B cell (primary cell): ENCODE measurements at regions not wholly inside any gene's neighbourhood (a gene's known extent, or its start where the extent isn't known, plus 50 kb on each side); places are given as distances from the start of the nearest gene placed in this dataset.

Experiments used
- ATAC-seq: fragments of 200-7000 bp; cut with Tn5 transposase; one replicate; pipeline ENCODE4 v1.10.0; 2021; ENCODE audit warnings: low read depth, mild to moderate bottlenecking, moderate number of reproducible peaks, moderate library complexity
- CTCF ChIA-PET: fragments of 350-600 bp; sonication (Branson Sonifier 250); formaldehyde crosslinking; loops from one replicate; lab custom pipeline; 2021; ENCODE audit warnings: antibody characterized with exemption, inconsistent platforms; lab: Charles Lee
- POLR2A ChIA-PET: fragments of 350-600 bp; sonication (Branson Sonifier 250); formaldehyde crosslinking; loops from one replicate; lab custom pipeline; 2021; ENCODE audit warnings: antibody characterized with exemption; lab: Charles Lee
- DNase-seq: peaks from one replicate; pipeline ENCODE4 v3.0.0; 2013
- H2AFZ ChIP-seq: 2 replicates; pipeline ENCODE4 v1.6.1; 2012; ENCODE audit warnings: mild to moderate bottlenecking, low read depth, low read length; ENCODE audit not compliant: insufficient read depth, poor library complexity, severe bottlenecking
- H3K27ac ChIP-seq, 2 donors: 1 replicate in 1 of 2; 2 replicates in 1 of 2; pipeline ENCODE4 v1.5.1; 2012 to 2013; ENCODE audit warnings: low read length in 2 of 2, mild to moderate bottlenecking in 2 of 2, moderate library complexity in 1 of 2
- H3K27me3 ChIP-seq, 4 experiments: fragments of 200-600 bp in 1 of 4; sonication (generic) in 1 of 4; replicated peaks in 1 of 4; 1 replicate in 2 of 4; 2 replicates in 2 of 4; pipeline versions ENCODE4 v1.6.1 to v1.7.0; 2013 to 2016; ENCODE audit warnings: low read length in 3 of 4, mild to moderate bottlenecking in 2 of 4, mixed read lengths in 1 of 4, moderate library complexity in 1 of 4; ENCODE audit not compliant: insufficient read depth in 4 of 4, control insufficient read depth in 3 of 4; ENCODE audit errors: control extremely low read depth in 1 of 4
- H3K36me3 ChIP-seq, 2 experiments: replicated peaks in 1 of 2; 1 replicate in 1 of 2; 2 replicates in 1 of 2; pipeline versions ENCODE4 v1.6.1 to v1.7.1; 2013; ENCODE audit warnings: low read length in 1 of 2; ENCODE audit not compliant: insufficient read depth in 2 of 2, control insufficient read depth in 1 of 2; ENCODE audit errors: control extremely low read depth in 1 of 2, extremely low read depth in 1 of 2
- H3K4me1 ChIP-seq, 2 donors: fragments of 200-600 bp in 1 of 2; sonication (generic) in 1 of 2; 1 replicate in 1 of 2; 2 replicates in 1 of 2; pipeline versions ENCODE4 v1.5.1 to v1.6.1; 2013 to 2017; ENCODE audit warnings: low read length in 2 of 2; ENCODE audit not compliant: control insufficient read depth in 2 of 2, insufficient read depth in 2 of 2
- H3K4me2 ChIP-seq: replicated peaks from 2 replicates; pipeline ENCODE3; 2012; ENCODE audit warnings: mild to moderate bottlenecking, low read depth, low read length; ENCODE audit not compliant: poor library complexity, severe bottlenecking
- H3K4me3 ChIP-seq, 5 experiments: fragments of 200-600 bp in 1 of 5; sonication (generic) in 1 of 5; 1 replicate in 3 of 5; 2 replicates in 2 of 5; pipeline versions ENCODE4 v1.5.1 to v1.7.0; 2011 to 2016; ENCODE audit warnings: low read length in 4 of 5, mild to moderate bottlenecking in 4 of 5, low read depth in 2 of 5, control low read depth in 1 of 5, moderate library complexity in 1 of 5; ENCODE audit not compliant: insufficient read depth in 1 of 5; ENCODE audit errors: control extremely low read depth in 1 of 5, extremely low read depth in 1 of 5
- H3K79me2 ChIP-seq: fragments of 200-600 bp; sonication (generic); one replicate; pipeline ENCODE4 v1.6.0; 2016; ENCODE audit warnings: low read length; ENCODE audit not compliant: control insufficient read depth, insufficient read depth
- H3K9ac ChIP-seq: fragments of 200-600 bp; sonication (generic); 2 replicates; pipeline ENCODE4 v1.6.1; 2017; ENCODE audit warnings: mild to moderate bottlenecking, low read length, moderate library complexity
- H3K9me3 ChIP-seq, 3 donors: one replicate each; pipeline versions ENCODE4 v1.6.1 to v1.7.1; 2013; ENCODE audit warnings: low read length in 2 of 3; ENCODE audit not compliant: control insufficient read depth in 2 of 3, insufficient read depth in 1 of 3; ENCODE audit errors: control extremely low read depth in 1 of 3
- H4K20me1 ChIP-seq: 2 replicates; pipeline ENCODE4 v1.6.0; 2012; ENCODE audit warnings: mild to moderate bottlenecking, low read length; ENCODE audit not compliant: insufficient read depth, control insufficient read depth, poor library complexity, severe bottlenecking
- H3K27ac Mint-ChIP-seq: one replicate; pipeline ENCODE4 v1.8.0; 2021; ENCODE audit warnings: mixed read lengths
- H3K27me3 Mint-ChIP-seq: one replicate; pipeline ENCODE4 v1.8.0; 2021; ENCODE audit warnings: mixed read lengths
- H3K4me1 Mint-ChIP-seq: one replicate; pipeline ENCODE4 v1.8.0; 2021; ENCODE audit warnings: mixed read lengths
- H3K4me3 Mint-ChIP-seq: one replicate; pipeline ENCODE4 v1.8.0; 2021; ENCODE audit warnings: mixed read lengths
- H3K9me3 Mint-ChIP-seq: one replicate; pipeline ENCODE4 v1.8.0; 2022; ENCODE audit warnings: mixed read lengths; ENCODE audit not compliant: insufficient read depth
- EZH2 ChIP-seq: IDR thresholded peaks from 2 replicates; pipeline ENCODE4 v1.6.1; 2012; ENCODE audit warnings: borderline replicate concordance, low read depth, mild to moderate bottlenecking, moderate library complexity, low read length; ENCODE audit not compliant: insufficient read depth, poor library complexity, severe bottlenecking
- WGBS: methylation state at CpG from one replicate; pipeline ENCODE4 v1.1.5; 2013; ENCODE audit warnings: missing lambda C conversion rate; ENCODE audit not compliant: insufficient coverage; 5-methylcytosine and 5-hydroxymethylcytosine counted together
- intact Hi-C: fragments of 100-400 bp; cut with micrococcal nuclease; formaldehyde crosslinking; loops from one replicate; pipeline ENCODE4 v1.10.0; 2022
- TF ChIP-seq, protein P1 (sequence below): fragments of 200-600 bp; IDR thresholded peaks from one replicate; pipeline ENCODE4 v1.8.0; 2022; ENCODE audit warnings: antibody characterized with exemption, mild to moderate bottlenecking

DNA sequence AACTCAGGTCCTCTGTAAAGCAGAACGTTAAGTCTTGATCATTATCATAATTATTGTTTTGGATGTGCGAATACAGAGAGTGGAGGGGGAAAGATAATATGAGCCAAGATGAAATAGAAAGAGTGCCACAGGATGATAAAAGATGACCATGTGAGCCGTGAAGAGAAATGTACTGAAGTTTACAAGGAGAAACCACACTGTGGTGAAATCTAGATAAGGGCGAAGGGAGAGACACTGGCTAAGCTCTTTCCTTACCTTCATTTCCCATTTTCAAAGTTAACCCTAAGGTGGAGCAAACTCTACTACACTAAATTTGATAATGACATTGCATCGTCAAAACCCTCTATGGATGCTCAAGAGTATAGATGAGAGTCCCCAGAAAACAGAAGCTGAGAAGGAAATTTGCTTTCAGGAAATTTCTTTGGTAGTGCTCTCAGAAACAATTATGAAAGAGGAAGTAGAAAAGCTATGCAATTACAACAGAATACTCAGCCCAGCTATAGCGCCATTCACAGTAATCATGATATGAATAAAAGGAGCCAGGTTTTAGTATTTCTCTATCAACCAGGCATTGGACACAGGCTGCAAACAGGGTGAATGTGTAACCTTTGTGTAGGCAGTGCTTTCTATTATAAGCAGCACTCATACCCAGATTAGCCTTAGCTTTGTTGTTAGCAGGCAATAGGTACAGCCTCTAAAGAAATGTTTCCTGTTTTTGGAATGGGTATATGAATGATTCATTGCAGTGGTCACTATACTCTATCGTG, 1080.7 kb downstream of the GRIK2 start:
- TF ChIP-seq, protein P1, sequence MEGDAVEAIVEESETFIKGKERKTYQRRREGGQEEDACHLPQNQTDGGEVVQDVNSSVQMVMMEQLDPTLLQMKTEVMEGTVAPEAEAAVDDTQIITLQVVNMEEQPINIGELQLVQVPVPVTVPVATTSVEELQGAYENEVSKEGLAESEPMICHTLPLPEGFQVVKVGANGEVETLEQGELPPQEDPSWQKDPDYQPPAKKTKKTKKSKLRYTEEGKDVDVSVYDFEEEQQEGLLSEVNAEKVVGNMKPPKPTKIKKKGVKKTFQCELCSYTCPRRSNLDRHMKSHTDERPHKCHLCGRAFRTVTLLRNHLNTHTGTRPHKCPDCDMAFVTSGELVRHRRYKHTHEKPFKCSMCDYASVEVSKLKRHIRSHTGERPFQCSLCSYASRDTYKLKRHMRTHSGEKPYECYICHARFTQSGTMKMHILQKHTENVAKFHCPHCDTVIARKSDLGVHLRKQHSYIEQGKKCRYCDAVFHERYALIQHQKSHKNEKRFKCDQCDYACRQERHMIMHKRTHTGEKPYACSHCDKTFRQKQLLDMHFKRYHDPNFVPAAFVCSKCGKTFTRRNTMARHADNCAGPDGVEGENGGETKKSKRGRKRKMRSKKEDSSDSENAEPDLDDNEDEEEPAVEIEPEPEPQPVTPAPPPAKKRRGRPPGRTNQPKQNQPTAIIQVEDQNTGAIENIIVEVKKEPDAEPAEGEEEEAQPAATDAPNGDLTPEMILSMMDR, result no peak
- TF ChIP-seq EZH2, result no peak
- Mint-ChIP-seq H3K27me3 (no peaks in the 10 kb centered on the region), H3K4me1 (no peaks in the 10 kb centered on the region), H3K9me3 (no peaks in the 10 kb centered on the region), H3K4me3 (no peak overlapping the region), H3K27ac (no peak overlapping the region)
- no peaks in the 10 kb centered on the region for H4K20me1 ChIP-seq
- no peak for ATAC-seq
- no peak for DNase-seq
- H3K4me2 ChIP-seq, result no peak overlapping the region
- no peaks in the 10 kb centered on the region for H3K27me3 ChIP-seq
- ChIA-PET POLR2A (no interaction called here), CTCF (no interaction called here)
- no peak overlapping the region for H3K27ac ChIP-seq
- H3K9me3 ChIP-seq, result no peaks in the 10 kb centered on the region
- H3K79me2 ChIP-seq, result no peaks in the 10 kb centered on the region
- no peaks in the 10 kb centered on the region for H3K4me1 ChIP-seq
- 57% methylated on average over 3 of the region's 7 CpGs for WGBS
- H2AFZ ChIP-seq, result no peak overlapping the region
- no peak overlapping the region for H3K4me3 ChIP-seq
- no peak overlapping the region for H3K9ac ChIP-seq
- intact Hi-C loops, result no loop called here
- no peaks in the 10 kb centered on the region for H3K36me3 ChIP-seq

DNA sequence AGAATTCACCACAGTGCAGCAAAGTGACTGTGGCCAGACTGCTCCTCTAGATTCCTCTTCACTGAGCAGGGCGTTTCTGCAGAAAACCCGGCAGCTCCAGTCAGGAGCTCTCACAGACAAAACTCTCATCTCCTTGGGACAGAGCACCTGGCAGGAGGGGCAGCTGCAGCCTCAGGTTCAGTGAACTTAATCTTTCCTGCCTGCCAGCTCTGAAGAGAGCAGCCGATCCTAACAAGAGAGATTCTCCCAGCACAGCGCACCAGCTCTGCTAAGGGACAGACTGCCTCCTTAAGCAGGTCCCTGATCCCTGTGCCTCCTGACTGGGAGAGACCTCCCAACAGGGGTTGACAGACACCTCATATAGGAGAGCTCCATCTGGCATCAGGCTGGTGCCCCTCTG, 1065.5 kb downstream of the GRIK2 start:
- DNase-seq, result no peak
- no peak overlapping the region for H3K27ac ChIP-seq
- ATAC-seq, result no peak
- intact Hi-C loops, result no loop called here
- no peaks in the 10 kb centered on the region for H3K79me2 ChIP-seq
- no peak overlapping the region for H3K4me3 ChIP-seq
- H3K36me3 ChIP-seq, result no peaks in the 10 kb centered on the region
- POLR2A ChIA-PET, result no interaction called here
- H3K4me2 ChIP-seq, result no peak overlapping the region
- no peak overlapping the region for H2AFZ ChIP-seq
- Mint-ChIP-seq H3K27me3 (no peaks in the 10 kb centered on the region), H3K27ac (no peak overlapping the region), H3K9me3 (peaks cover 2% of the 10 kb centered on the region), H3K4me3 (no peak overlapping the region), H3K4me1 (no peaks in the 10 kb centered on the region)
- TF ChIP-seq EZH2, result no peak
- TF ChIP-seq, protein P1, result no peak
- 92% methylated on average over 4 of the region's 4 CpGs for WGBS
- H4K20me1 ChIP-seq, result no peaks in the 10 kb centered on the region
- no peaks in the 10 kb centered on the region for H3K4me1 ChIP-seq
- H3K9me3 ChIP-seq, result peaks cover 0 to 7% (median 0%) of the 10 kb centered on the region in 3 donors
- no peak overlapping the region for H3K9ac ChIP-seq
- CTCF ChIA-PET, result no interaction called here
- H3K27me3 ChIP-seq, result no peaks in the 10 kb centered on the region
